ENCODE measurements at regions not wholly inside any gene's neighbourhood (a gene's known extent, or its start where the extent isn't known, plus 50 kb on each side); places are given as distances from the start of the nearest gene placed in this dataset.

- no peak for TF ChIP-seq ZNF274 (IDR thresholded peaks at IDR 0.05; ENCODE audit: low read depth, low read length)
- TF ChIP-seq SUZ12 (IDR thresholded peaks at IDR 0.05; ENCODE audit: extremely low read depth, insufficient read depth, insufficient read length): no peak
- no peak for TF ChIP-seq YY1 (IDR thresholded peaks at IDR 0.05; ENCODE audit: insufficient read depth, insufficient read length)
Observed at GRCh38 chr4:32930700-32931099, 2210.5 kb downstream of the PCDH7 start.

All from NT2/D1 (cell line).